Panc1 (cell line): ENCODE measurements at regions not wholly inside any gene's neighbourhood (a gene's known extent, or its start where the extent isn't known, plus 50 kb on each side); places are given as distances from the start of the nearest gene placed in this dataset.

ENCODE experiments used
- ATAC-seq: fragments of 200-7000 bp; cut with Tn5 transposase; 2 replicates; pipeline ENCODE4 v1.9.1; 2020; ENCODE audit warnings: mild to moderate bottlenecking, moderate library complexity
- BruUV-seq: library from RNA; stranded (reverse); fragments of 400-500 nt; replicated peaks from 2 replicates; lab custom pipeline; 2021; lab: Mats Ljungman, UMichigan
- CTCF ChIA-PET: fragments of 300-600 bp; sonication (Branson Sonifier 250); formaldehyde crosslinking; loops from one replicate; lab custom pipeline; 2022; ENCODE audit warnings: antibody characterized with exemption; lab: Charles Lee
- POLR2A ChIA-PET: fragments of 300-600 bp; sonication (Branson Sonifier 250); formaldehyde crosslinking; loops from one replicate; lab custom pipeline; 2022; ENCODE audit warnings: antibody characterized with exemption; lab: Charles Lee
- DNase-seq: peaks from one replicate; pipeline ENCODE4 v3.0.0-alpha.2; 2010; ENCODE audit warnings: low read depth, low spot score
- H3K27ac ChIP-seq: 2 replicates; pipeline ENCODE4 v1.5.1; 2011; ENCODE audit warnings: mild to moderate bottlenecking, low read length, inconsistent platforms
- H3K27me3 ChIP-seq: fragments of 200-500 bp; sonication (Bioruptor generic); 2 replicates; pipeline ENCODE4 v1.6.0; 2014; ENCODE audit warnings: low read length, inconsistent platforms; ENCODE audit not compliant: control insufficient read depth, insufficient read depth
- H3K36me3 ChIP-seq: fragments of 200-500 bp; sonication (Bioruptor generic); 2 replicates; pipeline ENCODE4 v1.5.1; 2014; ENCODE audit warnings: inconsistent platforms, mild to moderate bottlenecking, low read length, moderate library complexity; ENCODE audit not compliant: control insufficient read depth, insufficient read depth
- H3K4me1 ChIP-seq: 2 replicates; pipeline ENCODE4 v1.5.1; 2011; ENCODE audit warnings: inconsistent platforms, mild to moderate bottlenecking, low read length, moderate library complexity; ENCODE audit not compliant: control insufficient read depth, insufficient read depth
- H3K4me3 ChIP-seq, 2 experiments: 2 replicates each; pipeline ENCODE4 v1.5.1; 2011 to 2012; ENCODE audit warnings: low read depth in 2 of 2, low read length in 2 of 2, mild to moderate bottlenecking in 2 of 2, inconsistent platforms in 1 of 2, moderate library complexity in 1 of 2
- H3K9me3 ChIP-seq: fragments of 200-500 bp; sonication (Bioruptor generic); 2 replicates; pipeline ENCODE4 v1.5.1; 2014; ENCODE audit warnings: low read depth, mild to moderate bottlenecking, inconsistent platforms, low read length, moderate library complexity; ENCODE audit not compliant: control insufficient read depth, insufficient read depth
- CTCF ChIP-seq: fragments of 450-650 bp; IDR thresholded peaks from 2 replicates; pipeline ENCODE4 v1.5.1; 2017; ENCODE audit warnings: mild to moderate bottlenecking
- POLR2AphosphoS5 ChIP-seq: IDR thresholded peaks from 2 replicates; pipeline ENCODE4 v1.6.1; 2012; ENCODE audit warnings: mild to moderate bottlenecking, low read depth, low read length, moderate library complexity
- REST ChIP-seq, 2 experiments: IDR thresholded peaks; 2 replicates each; pipeline ENCODE4 v1.6.1; 2011 to 2012; ENCODE audit warnings: low read depth in 2 of 2, control low read depth in 1 of 2, low read length in 1 of 2, mild to moderate bottlenecking in 1 of 2, moderate library complexity in 1 of 2; ENCODE audit not compliant: insufficient read depth in 1 of 2
- SIN3A ChIP-seq: IDR thresholded peaks from 2 replicates; pipeline ENCODE4 v1.6.1; 2012; ENCODE audit warnings: low read depth, mild to moderate bottlenecking, low read length, moderate library complexity, borderline replicate concordance; ENCODE audit not compliant: insufficient read depth
- TCF7L2 ChIP-seq: IDR thresholded peaks from 2 replicates; pipeline ENCODE4 v1.6.1; 2011; ENCODE audit warnings: mild to moderate bottlenecking, low read depth, low read length, inconsistent platforms
- in situ Hi-C: cut with HindIII; loops from 2 replicates; pipeline ENCODE4 v1.10.0; 2016; ENCODE audit warnings: low sequenced_read_pairs, low pct_unique_long_range_greater_than_20kb
- intact Hi-C: fragments of 100-400 bp; cut with micrococcal nuclease; formaldehyde crosslinking; loops from one replicate; pipeline ENCODE4 v1.10.0; 2022; ENCODE audit not compliant: unreplicated experiment

- Histone ChIP-seq H3K4me1 (no peaks in the 10 kb centered on the region), H3K9me3 (no peaks in the 10 kb centered on the region), H3K27ac (no peak overlapping the region), H3K27me3 (no peaks in the 10 kb centered on the region), H3K4me3 (no peak overlapping the region), H3K36me3 (no peaks in the 10 kb centered on the region)
- DNase-seq (no peak), ATAC-seq (no peak)
- in situ Hi-C loops (no loop called here), intact Hi-C loops (no loop called here)
- TF ChIP-seq CTCF: no peak
- TF ChIP-seq REST (IDR thresholded peaks at IDR 0.05; ENCODE audit: insufficient read depth in 1 of 2, low read depth in 2 of 2, low read length in 1 of 2): no peak
- TF ChIP-seq SIN3A: no peak
- no peak for TF ChIP-seq TCF7L2
- TF ChIP-seq POLR2AphosphoS5: no peak
- CTCF ChIA-PET: no interaction called here
- POLR2A ChIA-PET: no interaction called here
- BruUV-seq: no TSS peak
These were observed 176.3 kb upstream of the CD180 start for GRCh38 chr5:67372887-67373286.

GRCh38 chr5:67371924-67372323, 175.3 kb upstream of the CD180 start:
- in situ Hi-C loops: no loop called here
- DNase-seq: no peak

More at GRCh38 chr5:67371924-67372323, 175.3 kb upstream of the CD180 start:
- Histone ChIP-seq H3K9me3 (no peaks in the 10 kb centered on the region), H3K4me1 (no peaks in the 10 kb centered on the region), H3K27me3 (no peaks in the 10 kb centered on the region), H3K4me3 (no peak overlapping the region), H3K27ac (no peak overlapping the region), H3K36me3 (no peaks in the 10 kb centered on the region)
- no peak for ATAC-seq
- TF ChIP-seq TCF7L2: no peak
- no peak for TF ChIP-seq REST (IDR thresholded peaks at IDR 0.05; ENCODE audit: insufficient read depth in 1 of 2, low read depth in 2 of 2, low read length in 1 of 2)
- TF ChIP-seq SIN3A: no peak
- TF ChIP-seq POLR2AphosphoS5: no peak
- no peak for TF ChIP-seq CTCF
- intact Hi-C loops: no loop called here
- ChIA-PET CTCF (no interaction called here), POLR2A (no interaction called here)
- BruUV-seq: no TSS peak
